SK-N-SH treated with all-trans-retinoic acid at 6 μM for 48 hours (cell line): ENCODE measurements at regions not wholly inside any gene's neighbourhood (a gene's known extent, or its start where the extent isn't known, plus 50 kb on each side); places are given as distances from the start of the nearest gene placed in this dataset.

ENCODE experiments used
- ARNTL ChIP-seq: fragments of 450-650 bp; formaldehyde crosslinking; IDR thresholded peaks from 2 replicates; pipeline ENCODE4 v1.5.0; 2020; ENCODE audit warnings: low read depth, mild to moderate bottlenecking, moderate library complexity, borderline replicate concordance
- BACH2 ChIP-seq: fragments of 250-450 bp; sonication (Bioruptor Pico); IDR thresholded peaks from 2 replicates; pipeline ENCODE4 v1.9.0; 2021; ENCODE audit warnings: mild to moderate bottlenecking, borderline replicate concordance
- CSDC2 ChIP-seq: fragments of 250-450 bp; sonication (Bioruptor Pico); IDR thresholded peaks from 2 replicates; pipeline ENCODE4 v1.5.0; 2020; ENCODE audit warnings: mild to moderate bottlenecking, moderate library complexity
- GLIS3 ChIP-seq: fragments of 250-450 bp; sonication (Bioruptor Pico); IDR thresholded peaks from 2 replicates; pipeline ENCODE4 v1.5.0; 2020; ENCODE audit warnings: mild to moderate bottlenecking, moderate library complexity
- OSR1 ChIP-seq: fragments of 250-450 bp; sonication (Bioruptor Pico); IDR thresholded peaks from 2 replicates; pipeline ENCODE4 v1.8.0; 2022; ENCODE audit warnings: moderate library complexity, mild to moderate bottlenecking, inconsistent platforms
- PATZ1 ChIP-seq: fragments of 250-450 bp; sonication (Bioruptor Pico); IDR thresholded peaks from 2 replicates; pipeline ENCODE4 v1.8.0; 2020; ENCODE audit warnings: mild to moderate bottlenecking, moderate library complexity, borderline replicate concordance
- POU6F1 ChIP-seq: fragments of 250-450 bp; sonication (Bioruptor Pico); IDR thresholded peaks from 2 replicates; pipeline ENCODE4 v1.8.0; 2021; ENCODE audit warnings: low read depth, mild to moderate bottlenecking, moderate library complexity, borderline replicate concordance
- RARB ChIP-seq: fragments of 250-450 bp; sonication (Bioruptor Pico); IDR thresholded peaks from 2 replicates; pipeline ENCODE4 v1.8.0; 2021; ENCODE audit warnings: mild to moderate bottlenecking, moderate library complexity
- TCF4 ChIP-seq: fragments of 250-450 bp; sonication (Bioruptor Pico); IDR thresholded peaks from 2 replicates; pipeline ENCODE4 v1.8.0; 2021; ENCODE audit warnings: mild to moderate bottlenecking, moderate library complexity, borderline replicate concordance
- TOX ChIP-seq: fragments of 250-450 bp; sonication (Bioruptor Pico); IDR thresholded peaks from 2 replicates; pipeline ENCODE4 v1.8.0; 2021; ENCODE audit warnings: mild to moderate bottlenecking, moderate library complexity, borderline replicate concordance
- TSHZ2 ChIP-seq: fragments of 250-450 bp; sonication (Bioruptor Pico); IDR thresholded peaks from 2 replicates; pipeline ENCODE4 v1.5.0; 2020; ENCODE audit warnings: mild to moderate bottlenecking, moderate library complexity
- ZC3H10 ChIP-seq: fragments of 250-450 bp; sonication (Bioruptor Pico); IDR thresholded peaks from 2 replicates; pipeline ENCODE4 v1.5.1; 2021; ENCODE audit warnings: mild to moderate bottlenecking, moderate library complexity
- ZNF565 ChIP-seq: fragments of 450-650 bp; formaldehyde crosslinking; conservative IDR thresholded peaks from 2 replicates; pipeline ENCODE4 v1.5.0; 2020; ENCODE audit warnings: low read depth, mild to moderate bottlenecking, moderate library complexity

- no peak for TF ChIP-seq TSHZ2
- TF ChIP-seq CSDC2 (CRISPR knock-in tag): no peak
- TF ChIP-seq ARNTL (CRISPR knock-in tag): no peak
- TF ChIP-seq ZC3H10 (CRISPR knock-in tag): no peak
- TF ChIP-seq PATZ1: no peak
- no peak for TF ChIP-seq ZNF565 (CRISPR knock-in tag)
- no peak for TF ChIP-seq POU6F1
- TF ChIP-seq BACH2 (CRISPR knock-in tag): no peak
- TF ChIP-seq RARB (CRISPR knock-in tag): no peak
- TF ChIP-seq TCF4 (CRISPR knock-in tag): no peak
- no peak for TF ChIP-seq GLIS3 (CRISPR knock-in tag)
- TF ChIP-seq TOX: no peak
- no peak for TF ChIP-seq OSR1
Measured at GRCh38 chr6:120556491-120556890, 777.8 kb downstream of the TBC1D32 start.
